ENCODE measurements at regions not wholly inside any gene's neighbourhood (a gene's known extent, or its start where the extent isn't known, plus 50 kb on each side); places are given as distances from the start of the nearest gene placed in this dataset.

GRCh38 chr6:14789996-14790395, 455.9 kb upstream of the JARID2 start:
- intact Hi-C loops (cut with micrococcal nuclease), result no loop called here

GRCh38 chr6:14790976-14791375, 454.9 kb upstream of the JARID2 start:
- intact Hi-C loops (cut with micrococcal nuclease), result no loop called here

- intact Hi-C loops (cut with micrococcal nuclease), result no loop called here
These were observed 454.3 kb upstream of the JARID2 start for GRCh38 chr6:14791526-14791925.

- intact Hi-C loops (cut with micrococcal nuclease), result no loop called here
These were observed 453.5 kb upstream of the JARID2 start for GRCh38 chr6:14792118-14792955.

GRCh38 chr6:14795451-14795850, 450.4 kb upstream of the JARID2 start:
- intact Hi-C loops (cut with micrococcal nuclease), result no loop called here

- intact Hi-C loops (cut with micrococcal nuclease), result no loop called here
These were observed 448.7 kb upstream of the JARID2 start for GRCh38 chr6:14796974-14797762.

- intact Hi-C loops (cut with micrococcal nuclease), result no loop called here
These were observed 447.8 kb upstream of the JARID2 start for GRCh38 chr6:14797875-14798593.

- intact Hi-C loops (cut with micrococcal nuclease), result no loop called here
These were observed 447.3 kb upstream of the JARID2 start for GRCh38 chr6:14798594-14798982.

GRCh38 chr6:14798996-14799588, 446.8 kb upstream of the JARID2 start:
- intact Hi-C loops (cut with micrococcal nuclease), result no loop called here

GRCh38 chr6:14799928-14800327, 445.9 kb upstream of the JARID2 start:
- intact Hi-C loops (cut with micrococcal nuclease), result loop anchor here (1.0 kb wide), 1 partner anchor 15 kb away; no protein-coding TSS in a partner anchor

- intact Hi-C loops (cut with micrococcal nuclease), result no loop called here
These were observed 443.2 kb upstream of the JARID2 start for GRCh38 chr6:14802514-14803160.

- intact Hi-C loops (cut with micrococcal nuclease), result no loop called here
These were observed 441.7 kb upstream of the JARID2 start for GRCh38 chr6:14804001-14804784.

- intact Hi-C loops (cut with micrococcal nuclease), result no loop called here
These were observed 441.1 kb upstream of the JARID2 start for GRCh38 chr6:14804785-14805210.

GRCh38 chr6:14806101-14806500, 439.8 kb upstream of the JARID2 start:
- intact Hi-C loops (cut with micrococcal nuclease), result no loop called here

GRCh38 chr6:14807130-14807529, 438.7 kb upstream of the JARID2 start:
- intact Hi-C loops (cut with micrococcal nuclease), result no loop called here

GRCh38 chr6:14807971-14808370, 437.9 kb upstream of the JARID2 start:
- intact Hi-C loops (cut with micrococcal nuclease), result no loop called here

GRCh38 chr6:14810021-14810420, 435.8 kb upstream of the JARID2 start:
- intact Hi-C loops (cut with micrococcal nuclease), result no loop called here

GRCh38 chr6:14811775-14812428, 434.0 kb upstream of the JARID2 start:
- intact Hi-C loops (cut with micrococcal nuclease), result no loop called here

- intact Hi-C loops (cut with micrococcal nuclease), result no loop called here
These were observed 431.9 kb upstream of the JARID2 start for GRCh38 chr6:14814016-14814415.

All from T-helper 1 cell treated with Interleukin-12 subunit alpha and Interleukin-12 subunit beta and Interleukin-4 antibody, amounts not matched to agents 30 ng/mL and 1 ng/mL, for 36 hours (primary cell).